ENCODE measurements at regions not wholly inside any gene's neighbourhood (a gene's known extent, or its start where the extent isn't known, plus 50 kb on each side); places are given as distances from the start of the nearest gene placed in this dataset.

- no peak overlapping the region for H3K4me3 ChIP-seq (ENCODE audit: low read depth, low read length)
- TF ChIP-seq CTCF (IDR thresholded peaks at IDR 0.05; ENCODE audit: control insufficient read depth, extremely low read depth, insufficient read depth) = no peak
- DNase-seq (ENCODE audit: low read depth) = no peak
Observed at GRCh38 chr3:7924228-7924627, 577.4 kb upstream of the LMCD1 start.

- TF ChIP-seq CTCF (IDR thresholded peaks at IDR 0.05; ENCODE audit: control insufficient read depth, extremely low read depth, insufficient read depth) = no peak
- DNase-seq (ENCODE audit: low read depth) = no peak
- no peak overlapping the region for H3K4me3 ChIP-seq (ENCODE audit: low read depth, low read length)
Observed at GRCh38 chr3:7927015-7927414, 574.6 kb upstream of the LMCD1 start.

- H3K4me3 ChIP-seq (ENCODE audit: low read depth, low read length) = no peak overlapping the region
- TF ChIP-seq CTCF (IDR thresholded peaks at IDR 0.05; ENCODE audit: control insufficient read depth, extremely low read depth, insufficient read depth) = no peak
- no peak for DNase-seq (ENCODE audit: low read depth)
Observed at GRCh38 chr3:7927864-7928263, 573.8 kb upstream of the LMCD1 start.

- DNase-seq (ENCODE audit: low read depth) = no peak
- no peak for TF ChIP-seq CTCF (IDR thresholded peaks at IDR 0.05; ENCODE audit: control insufficient read depth, extremely low read depth, insufficient read depth)
- H3K4me3 ChIP-seq (ENCODE audit: low read depth, low read length) = no peak overlapping the region
Observed at GRCh38 chr3:7929319-7929889, 572.2 kb upstream of the LMCD1 start.

- no peak for DNase-seq (ENCODE audit: low read depth)
- no peak overlapping the region for H3K4me3 ChIP-seq (ENCODE audit: low read depth, low read length)
- TF ChIP-seq CTCF (IDR thresholded peaks at IDR 0.05; ENCODE audit: control insufficient read depth, extremely low read depth, insufficient read depth) = no peak
Observed at GRCh38 chr3:7934362-7934761, 567.3 kb upstream of the LMCD1 start.

- TF ChIP-seq CTCF (IDR thresholded peaks at IDR 0.05; ENCODE audit: control insufficient read depth, extremely low read depth, insufficient read depth) = no peak
- no peak for DNase-seq (ENCODE audit: low read depth)
- no peak overlapping the region for H3K4me3 ChIP-seq (ENCODE audit: low read depth, low read length)
Observed at GRCh38 chr3:7947930-7948329, 553.7 kb upstream of the LMCD1 start.

- DNase-seq (ENCODE audit: low read depth) = no peak
- TF ChIP-seq CTCF (IDR thresholded peaks at IDR 0.05; ENCODE audit: control insufficient read depth, extremely low read depth, insufficient read depth) = no peak
- H3K4me3 ChIP-seq (ENCODE audit: low read depth, low read length) = no peak overlapping the region
Observed at GRCh38 chr3:7950890-7951289, 550.7 kb upstream of the LMCD1 start.

Measured in LNCaP clone FGC (cell line).